Breast epithelium (tissue), 3 donors: ENCODE measurements at regions not wholly inside any gene's neighbourhood (a gene's known extent, or its start where the extent isn't known, plus 50 kb on each side); places are given as distances from the start of the nearest gene placed in this dataset.

Experiments used
- POLR2AphosphoS5 ChIP-seq, 3 donors: sonication (generic); formaldehyde crosslinking; IDR thresholded peaks; one replicate each; pipeline ENCODE4 v1.6.1; 2017; ENCODE audit warnings: antibody characterized with exemption in 3 of 3
- TF ChIP-seq, protein P1 (sequence below), 3 donors: fragments of 450-650 bp; IDR thresholded peaks; one replicate each; pipeline ENCODE4 v1.5.1; 2016 to 2017; ENCODE audit warnings: antibody characterized with exemption in 3 of 3, mild to moderate bottlenecking in 3 of 3, moderate library complexity in 3 of 3

GRCh38 chrX:45445745-45446412 is 245.2 kb upstream of the DIPK2B start:
- TF ChIP-seq, protein P1, sequence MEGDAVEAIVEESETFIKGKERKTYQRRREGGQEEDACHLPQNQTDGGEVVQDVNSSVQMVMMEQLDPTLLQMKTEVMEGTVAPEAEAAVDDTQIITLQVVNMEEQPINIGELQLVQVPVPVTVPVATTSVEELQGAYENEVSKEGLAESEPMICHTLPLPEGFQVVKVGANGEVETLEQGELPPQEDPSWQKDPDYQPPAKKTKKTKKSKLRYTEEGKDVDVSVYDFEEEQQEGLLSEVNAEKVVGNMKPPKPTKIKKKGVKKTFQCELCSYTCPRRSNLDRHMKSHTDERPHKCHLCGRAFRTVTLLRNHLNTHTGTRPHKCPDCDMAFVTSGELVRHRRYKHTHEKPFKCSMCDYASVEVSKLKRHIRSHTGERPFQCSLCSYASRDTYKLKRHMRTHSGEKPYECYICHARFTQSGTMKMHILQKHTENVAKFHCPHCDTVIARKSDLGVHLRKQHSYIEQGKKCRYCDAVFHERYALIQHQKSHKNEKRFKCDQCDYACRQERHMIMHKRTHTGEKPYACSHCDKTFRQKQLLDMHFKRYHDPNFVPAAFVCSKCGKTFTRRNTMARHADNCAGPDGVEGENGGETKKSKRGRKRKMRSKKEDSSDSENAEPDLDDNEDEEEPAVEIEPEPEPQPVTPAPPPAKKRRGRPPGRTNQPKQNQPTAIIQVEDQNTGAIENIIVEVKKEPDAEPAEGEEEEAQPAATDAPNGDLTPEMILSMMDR (IDR thresholded peaks at IDR 0.05) = no peak
- no peak for TF ChIP-seq POLR2AphosphoS5 (IDR thresholded peaks at IDR 0.05)
